Trophoblast cell (in vitro differentiated cells and primary cell): ENCODE measurements at regions not wholly inside any gene's neighbourhood (a gene's known extent, or its start where the extent isn't known, plus 50 kb on each side); places are given as distances from the start of the nearest gene placed in this dataset.

Source experiments
- DNase-seq, 2 donors: peaks; one replicate each; pipeline ENCODE4 v3.0.0-alpha.2; 2016
- H2AFZ ChIP-seq: 2 replicates; pipeline ENCODE4 v1.6.1; 2013; ENCODE audit warnings: low read length, moderate library complexity, mild to moderate bottlenecking; ENCODE audit not compliant: insufficient read depth, poor library complexity
- H2AK5ac ChIP-seq: 2 replicates; pipeline ENCODE4 v1.6.1; 2013; ENCODE audit warnings: mild to moderate bottlenecking, low read length
- H2BK120ac ChIP-seq: 2 replicates; pipeline ENCODE4 v1.6.1; 2013; ENCODE audit warnings: low read length, mild to moderate bottlenecking, moderate library complexity; ENCODE audit not compliant: insufficient read depth, poor library complexity
- H2BK12ac ChIP-seq: 2 replicates; pipeline ENCODE4 v1.6.1; 2013; ENCODE audit warnings: mild to moderate bottlenecking, low read length, moderate library complexity
- H2BK5ac ChIP-seq: 2 replicates; pipeline ENCODE4 v1.6.1; 2013; ENCODE audit warnings: low read length, low read depth, moderate library complexity, mild to moderate bottlenecking; ENCODE audit not compliant: poor library complexity
- H3K14ac ChIP-seq: 2 replicates; pipeline ENCODE4 v1.6.1; 2013; ENCODE audit warnings: mild to moderate bottlenecking, low read length
- H3K18ac ChIP-seq: 2 replicates; pipeline ENCODE4 v1.6.1; 2013; ENCODE audit warnings: mild to moderate bottlenecking, low read length
- H3K23ac ChIP-seq: 2 replicates; pipeline ENCODE4 v1.6.1; 2013; ENCODE audit warnings: low read length
- H3K27ac ChIP-seq: 2 replicates; pipeline ENCODE4 v1.5.1; 2013; ENCODE audit warnings: low read depth, mild to moderate bottlenecking, inconsistent platforms, low read length, moderate library complexity
- H3K27me3 ChIP-seq: 2 replicates; pipeline ENCODE4 v1.6.1; 2013; ENCODE audit warnings: inconsistent platforms, mild to moderate bottlenecking, low read length, moderate library complexity; ENCODE audit not compliant: insufficient read depth
- H3K36me3 ChIP-seq, 2 experiments: 1 replicate in 1 of 2; 2 replicates in 1 of 2; pipeline ENCODE4 v1.6.1; 2013; ENCODE audit warnings: low read length in 2 of 2, mild to moderate bottlenecking in 2 of 2, moderate library complexity in 1 of 2; ENCODE audit not compliant: insufficient read depth in 2 of 2, control insufficient read depth in 1 of 2
- H3K4ac ChIP-seq: 2 replicates; pipeline ENCODE4 v1.6.1; 2013; ENCODE audit warnings: low read depth, mild to moderate bottlenecking, low read length, moderate library complexity
- H3K4me1 ChIP-seq, 2 experiments: 1 replicate in 1 of 2; 2 replicates in 1 of 2; pipeline ENCODE4 v1.6.1; 2013; ENCODE audit warnings: low read length in 2 of 2, mild to moderate bottlenecking in 2 of 2, moderate library complexity in 1 of 2; ENCODE audit not compliant: insufficient read depth in 2 of 2, control insufficient read depth in 1 of 2
- H3K4me2 ChIP-seq: 2 replicates; pipeline ENCODE4 v1.6.1; 2013; ENCODE audit warnings: inconsistent platforms, mild to moderate bottlenecking, low read length, moderate library complexity
- H3K4me3 ChIP-seq: 2 replicates; pipeline ENCODE4 v1.5.1; 2013; ENCODE audit warnings: mild to moderate bottlenecking, low read depth, low read length, inconsistent platforms
- H3K79me1 ChIP-seq: one replicate; pipeline ENCODE4 v1.6.1; 2013; ENCODE audit warnings: low read length
- H3K79me2 ChIP-seq: 2 replicates; pipeline ENCODE4 v1.6.1; 2013; ENCODE audit warnings: low read length, mild to moderate bottlenecking; ENCODE audit not compliant: control insufficient read depth, insufficient read depth, poor library complexity
- H3K9ac ChIP-seq: 2 replicates; pipeline ENCODE4 v1.6.1; 2013; ENCODE audit warnings: mild to moderate bottlenecking, low read length
- H3K9me3 ChIP-seq: 2 replicates; pipeline ENCODE4 v1.6.1; 2013; ENCODE audit warnings: low read depth, mild to moderate bottlenecking, control low read depth, inconsistent platforms, low read length; ENCODE audit not compliant: insufficient read depth
- H4K12ac ChIP-seq: 2 replicates; pipeline ENCODE4 v1.6.1; 2013; ENCODE audit warnings: low read depth, mild to moderate bottlenecking, low read length, moderate library complexity
- H4K8ac ChIP-seq: 2 replicates; pipeline ENCODE4 v1.6.1; 2013; ENCODE audit warnings: low read depth, mild to moderate bottlenecking, low read length, moderate library complexity
- H4K91ac ChIP-seq: one replicate; pipeline ENCODE4 v1.6.1; 2013; ENCODE audit warnings: low read depth, mild to moderate bottlenecking, low read length, moderate library complexity
- WGBS: extraction: QIAGEN DNeasy Blood & Tissue Kit; methylation state at CpG from one replicate; pipeline ENCODE4 v1.1.7; 2013; ENCODE audit warnings: missing lambda C conversion rate; ENCODE audit not compliant: insufficient read length, insufficient coverage; ENCODE audit errors: extremely low coverage; 5-methylcytosine and 5-hydroxymethylcytosine counted together

- H4K8ac ChIP-seq = no peak overlapping the region
- H3K36me3 ChIP-seq = no peaks in the 10 kb centered on the region
- no peak for DNase-seq
- H2BK120ac ChIP-seq = no peak overlapping the region
- no peak overlapping the region for H4K12ac ChIP-seq
- no peak overlapping the region for H3K18ac ChIP-seq
- no peak overlapping the region for H3K9ac ChIP-seq
- no peak overlapping the region for H2AK5ac ChIP-seq
- no peak overlapping the region for H2BK5ac ChIP-seq
- no peak overlapping the region for H3K23ac ChIP-seq
- no peak overlapping the region for H2BK12ac ChIP-seq
- H3K9me3 ChIP-seq = no peaks in the 10 kb centered on the region
- peaks cover 0 to 2% of the 10 kb centered on the region in 2 experiments for H3K4me1 ChIP-seq
- H3K27ac ChIP-seq = no peak overlapping the region
- H3K27me3 ChIP-seq = no peaks in the 10 kb centered on the region
- H3K79me2 ChIP-seq = no peaks in the 10 kb centered on the region
- no peak overlapping the region for H3K4me2 ChIP-seq
- H4K91ac ChIP-seq = no peak overlapping the region
- no peaks in the 10 kb centered on the region for H3K79me1 ChIP-seq
- H3K4ac ChIP-seq = no peak overlapping the region
- no peak overlapping the region for H3K14ac ChIP-seq
- H3K4me3 ChIP-seq = no peak overlapping the region
- no peak overlapping the region for H2AFZ ChIP-seq
These were observed 132.7 kb downstream of the RDH14 start for GRCh38 chr2:18427762-18428161.

DNA sequence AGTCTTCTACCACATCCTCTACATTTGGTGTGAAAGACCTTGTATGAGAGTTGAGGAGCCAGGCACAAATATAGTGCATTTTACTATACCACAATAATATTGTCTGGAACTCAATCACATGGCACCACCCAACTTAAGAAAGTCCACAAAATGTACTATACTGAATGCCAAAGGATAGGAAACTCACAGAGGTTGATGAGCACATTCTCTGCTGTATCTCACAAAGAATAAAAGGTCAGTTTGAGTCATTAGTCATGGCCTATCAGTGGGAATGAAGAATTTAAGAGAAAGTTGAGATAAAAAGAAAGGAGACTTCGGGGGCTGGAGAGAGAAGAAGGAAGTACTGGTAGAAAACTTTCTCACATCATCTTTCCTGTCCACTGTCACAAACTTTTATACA lies 134.3 kb downstream of the RDH14 start:
- Histone ChIP-seq H3K27ac (no peak overlapping the region), H3K18ac (no peak overlapping the region), H4K91ac (no peak overlapping the region), H4K8ac (no peak overlapping the region), H3K79me2 (no peaks in the 10 kb centered on the region), H3K4me3 (no peak overlapping the region), H2AK5ac (no peak overlapping the region), H3K9ac (no peak overlapping the region), H3K4ac (no peak overlapping the region), H3K4me1 (no peaks in the 10 kb centered on the region), H2BK12ac (no peak overlapping the region), H3K23ac (no peak overlapping the region), H3K4me2 (no peak overlapping the region), H2BK5ac (no peak overlapping the region), H2AFZ (no peak overlapping the region), H3K36me3 (no peaks in the 10 kb centered on the region), H3K14ac (no peak overlapping the region), H4K12ac (no peak overlapping the region), H3K79me1 (no peaks in the 10 kb centered on the region), H3K27me3 (no peaks in the 10 kb centered on the region), H3K9me3 (no peaks in the 10 kb centered on the region), H2BK120ac (no peak overlapping the region)
- DNase-seq = no peak
- WGBS = no CpG with 5 or more reads among the region's 1 CpG

- Histone ChIP-seq H2AK5ac (no peak overlapping the region), H3K23ac (no peak overlapping the region), H2BK12ac (no peak overlapping the region), H2BK120ac (no peak overlapping the region), H2BK5ac (no peak overlapping the region), H4K8ac (no peak overlapping the region), H3K79me2 (no peaks in the 10 kb centered on the region), H3K14ac (no peak overlapping the region), H3K4me1 (no peaks in the 10 kb centered on the region), H3K36me3 (no peaks in the 10 kb centered on the region), H3K4me2 (no peak overlapping the region), H2AFZ (no peak overlapping the region), H4K12ac (no peak overlapping the region), H3K27ac (no peak overlapping the region), H3K4me3 (no peak overlapping the region), H3K9me3 (no peaks in the 10 kb centered on the region), H3K4ac (no peak overlapping the region), H3K9ac (no peak overlapping the region), H4K91ac (no peak overlapping the region), H3K27me3 (no peaks in the 10 kb centered on the region), H3K18ac (no peak overlapping the region), H3K79me1 (no peaks in the 10 kb centered on the region)
- DNase-seq = no peak
- no CpG with 5 or more reads among the region's 3 CpGs for WGBS
These were observed 135.2 kb downstream of the RDH14 start for GRCh38 chr2:18425210-18425703.

GRCh38 chr2:18423636-18424035 lies 136.8 kb downstream of the RDH14 start:
- H2AFZ ChIP-seq = no peak overlapping the region
- no peak overlapping the region for H3K23ac ChIP-seq
- no peak overlapping the region for H4K12ac ChIP-seq
- no peak overlapping the region for H3K9ac ChIP-seq
- no peaks in the 10 kb centered on the region for H3K36me3 ChIP-seq
- H3K18ac ChIP-seq = no peak overlapping the region
- H3K79me1 ChIP-seq = no peaks in the 10 kb centered on the region
- H2BK120ac ChIP-seq = no peak overlapping the region
- no peaks in the 10 kb centered on the region for H3K27me3 ChIP-seq
- H3K4me3 ChIP-seq = no peak overlapping the region
- H2BK5ac ChIP-seq = no peak overlapping the region
- no peaks in the 10 kb centered on the region for H3K9me3 ChIP-seq
- no peak overlapping the region for H3K4ac ChIP-seq
- H3K4me1 ChIP-seq = no peaks in the 10 kb centered on the region
- no peak overlapping the region for H2AK5ac ChIP-seq
- no peak overlapping the region for H4K91ac ChIP-seq
- no peak overlapping the region for H4K8ac ChIP-seq
- no peak for DNase-seq
- no peaks in the 10 kb centered on the region for H3K79me2 ChIP-seq
- no peak overlapping the region for H3K27ac ChIP-seq
- no peak overlapping the region for H2BK12ac ChIP-seq
- H3K14ac ChIP-seq = no peak overlapping the region
- H3K4me2 ChIP-seq = no peak overlapping the region
